Naive thymus-derived CD4-positive, alpha-beta T cell (primary cell): ENCODE measurements at regions not wholly inside any gene's neighbourhood (a gene's known extent, or its start where the extent isn't known, plus 50 kb on each side); places are given as distances from the start of the nearest gene placed in this dataset.

Source experiments
- ATAC-seq: fragments of 150-1000 bp; cut with Tn5 transposase; 2 replicates; pipeline ENCODE4 v1.10.0; 2021; ENCODE audit warnings: mild to moderate bottlenecking, moderate library complexity
- CTCF ChIA-PET: fragments of 350-600 bp; sonication (Branson Sonifier 250); formaldehyde crosslinking; loops from one replicate; lab custom pipeline; 2021; ENCODE audit warnings: antibody characterized with exemption; lab: Charles Lee
- POLR2A ChIA-PET: fragments of 350-600 bp; sonication (Branson Sonifier 250); formaldehyde crosslinking; loops from one replicate; lab custom pipeline; 2021; ENCODE audit warnings: antibody characterized with exemption, inconsistent platforms; lab: Charles Lee
- DNase-seq, 9 donors: peaks; one replicate each; pipeline versions ENCODE4 v3.0.0 to v3.0.0-alpha.2; 2020 to 2022; ENCODE audit warnings: mixed read lengths in 1 of 9
- H3K27ac ChIP-seq: one replicate; pipeline ENCODE4 v1.7.0; 2013; ENCODE audit warnings: mild to moderate bottlenecking, low read depth, low read length, moderate library complexity
- H3K27me3 ChIP-seq, 2 donors: one replicate each; pipeline ENCODE4 v1.7.0; 2013; ENCODE audit warnings: low read length in 2 of 2, mild to moderate bottlenecking in 2 of 2, moderate library complexity in 2 of 2; ENCODE audit not compliant: control insufficient read depth in 2 of 2, insufficient read depth in 2 of 2
- H3K36me3 ChIP-seq, 3 experiments: 1 replicate in 2 of 3; 2 replicates in 1 of 3; pipeline ENCODE4 v1.7.0; 2013; ENCODE audit warnings: low read length in 3 of 3, mild to moderate bottlenecking in 3 of 3, moderate library complexity in 1 of 3; ENCODE audit not compliant: insufficient read depth in 3 of 3, control insufficient read depth in 2 of 3
- H3K4me1 ChIP-seq, 2 donors: one replicate each; pipeline ENCODE4 v1.7.0; 2013; ENCODE audit warnings: low read length in 2 of 2, mild to moderate bottlenecking in 2 of 2, moderate library complexity in 1 of 2; ENCODE audit not compliant: control insufficient read depth in 2 of 2, insufficient read depth in 2 of 2
- H3K4me3 ChIP-seq: 2 replicates; pipeline ENCODE4 v1.7.0; 2013; ENCODE audit warnings: mild to moderate bottlenecking, low read length
- H3K9me3 ChIP-seq, 3 experiments: 1 replicate in 2 of 3; 2 replicates in 1 of 3; pipeline ENCODE4 v1.7.0; 2013; ENCODE audit warnings: low read length in 3 of 3; ENCODE audit not compliant: control insufficient read depth in 2 of 3
- H3K27ac Mint-ChIP-seq, 9 donors: one replicate each; pipeline ENCODE4 v1.8.0; 2020 to 2022; ENCODE audit warnings: mixed read lengths in 9 of 9, mild to moderate bottlenecking in 8 of 9, moderate library complexity in 5 of 9, inconsistent platforms in 2 of 9
- H3K27me3 Mint-ChIP-seq, 5 donors: one replicate each; pipeline ENCODE4 v1.8.0; 2021 to 2022; ENCODE audit warnings: mixed read lengths in 5 of 5, mild to moderate bottlenecking in 1 of 5
- H3K36me3 Mint-ChIP-seq, 5 donors: one replicate each; pipeline ENCODE4 v1.8.0; 2020 to 2022; ENCODE audit warnings: mixed read lengths in 5 of 5, mild to moderate bottlenecking in 3 of 5, inconsistent platforms in 1 of 5
- H3K4me1 Mint-ChIP-seq, 7 donors: one replicate each; pipeline ENCODE4 v1.8.0; 2020 to 2022; ENCODE audit warnings: mixed read lengths in 7 of 7, mild to moderate bottlenecking in 3 of 7, inconsistent platforms in 1 of 7
- H3K4me3 Mint-ChIP-seq, 10 donors: one replicate each; pipeline ENCODE4 v1.8.0; 2020 to 2022; ENCODE audit warnings: mild to moderate bottlenecking in 10 of 10, mixed read lengths in 10 of 10, moderate library complexity in 6 of 10, inconsistent platforms in 2 of 10
- H3K9me3 Mint-ChIP-seq, 11 donors: one replicate each; pipeline ENCODE4 v1.8.0; 2020 to 2022; ENCODE audit warnings: mixed read lengths in 11 of 11, mild to moderate bottlenecking in 4 of 11, inconsistent platforms in 1 of 11, moderate library complexity in 1 of 11
- intact Hi-C, 2 donors: fragments of 100-400 bp; cut with micrococcal nuclease; formaldehyde crosslinking; loops; one replicate each; pipeline ENCODE4 v1.15.1; 2023

DNA sequence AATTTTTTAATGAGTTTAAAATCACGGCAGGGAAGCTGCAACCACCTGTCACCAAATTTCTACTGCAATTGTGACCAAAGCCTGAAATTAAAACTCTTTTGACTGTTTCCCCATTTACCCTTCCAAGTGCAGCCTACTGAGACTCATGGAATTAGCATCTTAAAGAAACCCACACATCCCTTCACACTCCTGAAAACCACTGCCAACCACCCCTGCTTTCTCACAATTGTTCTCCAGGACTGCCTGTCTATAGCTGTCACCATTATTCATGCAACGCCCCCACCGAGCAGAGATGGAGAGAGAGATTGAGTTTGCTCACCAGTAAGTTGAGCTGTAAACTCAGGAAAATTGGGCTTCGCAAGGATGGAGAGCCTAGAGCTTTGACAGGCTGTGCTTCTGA, 383.8 kb upstream of the SORCS1 start:
- no peak overlapping the region for H3K4me3 ChIP-seq
- no peaks in the 10 kb centered on the region for H3K27me3 ChIP-seq
- ATAC-seq, result no peak
- H3K4me1 Mint-ChIP-seq, result no peaks in the 10 kb centered on the region
- no peaks in the 10 kb centered on the region for H3K27me3 Mint-ChIP-seq
- ChIA-PET POLR2A (no interaction called here), CTCF (no interaction called here)
- DNase-seq, result no peak
- no peaks in the 10 kb centered on the region for H3K4me1 ChIP-seq
- no peak overlapping the region for H3K27ac Mint-ChIP-seq
- no peak overlapping the region for H3K27ac ChIP-seq
- no peak overlapping the region for H3K4me3 Mint-ChIP-seq
- H3K9me3 Mint-ChIP-seq, result peaks cover 3 to 21% (median 12%) of the 10 kb centered on the region in 11 donors
- H3K36me3 ChIP-seq, result no peaks in the 10 kb centered on the region
- intact Hi-C loops, result no loop called here
- H3K9me3 ChIP-seq, result peaks cover 0 to 13% (median 0%) of the 10 kb centered on the region in 3 experiments
- no peaks in the 10 kb centered on the region for H3K36me3 Mint-ChIP-seq

GRCh38 chr10:107546986-107547385, 382.5 kb upstream of the SORCS1 start:
- no peak overlapping the region for H3K4me3 ChIP-seq
- no peak overlapping the region for H3K27ac Mint-ChIP-seq
- H3K4me1 Mint-ChIP-seq, result no peaks in the 10 kb centered on the region
- H3K4me3 Mint-ChIP-seq, result no peak overlapping the region
- no peak overlapping the region for H3K27ac ChIP-seq
- no peaks in the 10 kb centered on the region for H3K27me3 ChIP-seq
- ATAC-seq (no peak), DNase-seq (no peak)
- H3K9me3 Mint-ChIP-seq, result peaks cover 4 to 21% (median 9%) of the 10 kb centered on the region in 11 donors
- H3K36me3 ChIP-seq, result no peaks in the 10 kb centered on the region
- no peaks in the 10 kb centered on the region for H3K36me3 Mint-ChIP-seq
- CTCF ChIA-PET, result no interaction called here
- POLR2A ChIA-PET, result no interaction called here
- no peaks in the 10 kb centered on the region for H3K27me3 Mint-ChIP-seq
- peaks cover 0 to 13% (median 0%) of the 10 kb centered on the region in 3 experiments for H3K9me3 ChIP-seq
- intact Hi-C loops, result no loop called here
- no peaks in the 10 kb centered on the region for H3K4me1 ChIP-seq

DNA sequence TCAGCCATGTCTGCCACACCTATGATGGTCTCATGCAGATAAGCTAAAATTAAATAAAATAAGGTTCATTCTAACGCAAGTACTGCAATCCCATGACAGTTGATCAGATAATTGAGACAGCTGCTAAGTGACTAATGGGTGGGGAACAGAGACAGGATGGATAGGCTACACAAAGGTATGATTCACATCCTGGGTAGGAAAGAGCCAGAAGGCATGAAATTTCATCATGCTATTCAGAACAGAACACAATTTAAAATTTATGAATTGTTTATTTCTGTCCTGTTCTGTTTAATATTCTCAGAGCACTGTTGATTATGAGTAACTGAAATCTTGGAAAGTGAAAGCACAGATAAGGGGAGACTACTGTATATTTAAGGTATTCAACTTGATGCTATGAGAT, 381.8 kb upstream of the SORCS1 start:
- H3K4me1 Mint-ChIP-seq, result no peaks in the 10 kb centered on the region
- no peaks in the 10 kb centered on the region for H3K4me1 ChIP-seq
- POLR2A ChIA-PET, result no interaction called here
- no peak overlapping the region for H3K4me3 Mint-ChIP-seq
- peaks cover 4 to 21% (median 9%) of the 10 kb centered on the region in 11 donors for H3K9me3 Mint-ChIP-seq
- H3K27me3 Mint-ChIP-seq, result no peaks in the 10 kb centered on the region
- H3K27ac ChIP-seq, result no peak overlapping the region
- no peak for DNase-seq
- H3K36me3 Mint-ChIP-seq, result no peaks in the 10 kb centered on the region
- CTCF ChIA-PET, result no interaction called here
- ATAC-seq, result no peak
- H3K4me3 ChIP-seq, result no peak overlapping the region
- no peaks in the 10 kb centered on the region for H3K36me3 ChIP-seq
- H3K27me3 ChIP-seq, result no peaks in the 10 kb centered on the region
- H3K9me3 ChIP-seq, result peaks cover 0 to 13% (median 0%) of the 10 kb centered on the region in 3 experiments
- intact Hi-C loops, result no loop called here
- no peak overlapping the region for H3K27ac Mint-ChIP-seq

DNA sequence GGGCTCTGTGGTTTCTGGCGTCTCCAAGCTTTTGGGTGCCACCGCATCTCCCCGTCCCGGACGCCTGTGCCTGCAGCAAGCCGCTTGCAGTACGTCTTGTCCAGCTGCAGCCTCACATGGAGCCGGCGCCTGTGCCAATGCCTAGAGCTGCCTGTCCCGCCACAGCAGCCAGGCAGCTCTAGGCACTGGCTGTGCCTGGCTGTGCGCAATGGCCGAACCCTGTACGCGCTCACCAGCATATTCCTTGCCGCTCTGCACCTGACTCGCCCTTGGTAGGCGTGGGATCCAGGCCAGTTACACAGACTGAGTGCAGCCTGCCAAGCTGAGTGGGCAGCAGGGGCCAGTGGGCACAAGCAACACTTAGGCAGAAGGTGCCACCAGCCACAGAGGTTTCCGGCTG, 381.2 kb upstream of the SORCS1 start:
- no peaks in the 10 kb centered on the region for H3K27me3 Mint-ChIP-seq
- intact Hi-C loops, result no loop called here
- Histone ChIP-seq H3K27me3 (no peaks in the 10 kb centered on the region), H3K27ac (no peak overlapping the region), H3K4me1 (no peaks in the 10 kb centered on the region), H3K9me3 (peaks cover 0 to 13% (median 0%) of the 10 kb centered on the region in 3 experiments), H3K4me3 (no peak overlapping the region), H3K36me3 (no peaks in the 10 kb centered on the region)
- POLR2A ChIA-PET, result no interaction called here
- H3K4me1 Mint-ChIP-seq, result no peaks in the 10 kb centered on the region
- H3K9me3 Mint-ChIP-seq, result peaks cover 3 to 16% (median 9%) of the 10 kb centered on the region in 11 donors
- H3K27ac Mint-ChIP-seq, result no peak overlapping the region
- CTCF ChIA-PET, result no interaction called here
- no peaks in the 10 kb centered on the region for H3K36me3 Mint-ChIP-seq
- no peak for DNase-seq
- H3K4me3 Mint-ChIP-seq, result no peak overlapping the region
- no peak for ATAC-seq

GRCh38 chr10:107544706-107545520, 380.4 kb upstream of the SORCS1 start:
- POLR2A ChIA-PET, result no interaction called here
- Histone ChIP-seq H3K36me3 (no peaks in the 10 kb centered on the region), H3K9me3 (peaks cover 0 to 13% (median 0%) of the 10 kb centered on the region in 3 experiments), H3K4me1 (no peaks in the 10 kb centered on the region), H3K4me3 (no peak overlapping the region), H3K27ac (no peak overlapping the region), H3K27me3 (no peaks in the 10 kb centered on the region)
- Mint-ChIP-seq H3K9me3 (peaks cover 3 to 16% (median 7%) of the 10 kb centered on the region in 11 donors), H3K27ac (no peak overlapping the region), H3K4me3 (no peak overlapping the region), H3K36me3 (no peaks in the 10 kb centered on the region), H3K4me1 (no peaks in the 10 kb centered on the region), H3K27me3 (no peaks in the 10 kb centered on the region)
- DNase-seq (no peak), ATAC-seq (no peak)
- intact Hi-C loops, result no loop called here
- CTCF ChIA-PET, result no interaction called here

DNA sequence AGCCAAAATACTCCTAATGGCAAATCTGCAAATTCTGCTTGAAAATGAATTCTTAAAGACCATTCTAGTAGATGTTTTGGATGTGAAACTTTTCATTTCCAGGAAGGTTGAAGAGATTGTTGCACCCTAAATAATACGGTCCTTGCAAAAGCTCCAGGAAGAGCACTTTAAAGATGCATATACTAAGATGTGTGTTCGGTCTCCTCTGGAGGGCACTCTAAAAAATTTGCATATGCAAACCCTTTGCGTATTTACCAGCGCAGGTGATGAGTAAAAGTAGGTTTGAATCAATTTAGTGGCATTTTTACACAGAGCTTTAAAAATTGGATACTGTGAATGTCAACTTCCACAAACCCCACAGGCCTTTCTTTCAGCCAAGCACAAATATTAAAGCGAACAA, 378.1 kb upstream of the SORCS1 start:
- Mint-ChIP-seq H3K27ac (no peak overlapping the region), H3K27me3 (no peaks in the 10 kb centered on the region), H3K9me3 (peaks cover 0 to 13% (median 4%) of the 10 kb centered on the region in 11 donors), H3K36me3 (peaks cover 0 to under 1% (median 0%) of the 10 kb centered on the region in 5 donors), H3K4me3 (no peak overlapping the region), H3K4me1 (no peaks in the 10 kb centered on the region)
- no peak overlapping the region for H3K4me3 ChIP-seq
- no peaks in the 10 kb centered on the region for H3K36me3 ChIP-seq
- POLR2A ChIA-PET, result no interaction called here
- ATAC-seq (no peak), DNase-seq (no peak)
- intact Hi-C loops, result no loop called here
- H3K27ac ChIP-seq, result no peak overlapping the region
- CTCF ChIA-PET, result no interaction called here
- no peaks in the 10 kb centered on the region for H3K4me1 ChIP-seq
- H3K27me3 ChIP-seq, result no peaks in the 10 kb centered on the region
- H3K9me3 ChIP-seq, result peaks cover 0 to 5% (median 0%) of the 10 kb centered on the region in 3 experiments

- POLR2A ChIA-PET, result no interaction called here
- H3K4me1 Mint-ChIP-seq, result no peaks in the 10 kb centered on the region
- Histone ChIP-seq H3K27ac (no peak overlapping the region), H3K4me3 (no peak overlapping the region), H3K27me3 (no peaks in the 10 kb centered on the region), H3K9me3 (peaks cover 0 to 5% (median 0%) of the 10 kb centered on the region in 3 experiments), H3K4me1 (no peaks in the 10 kb centered on the region), H3K36me3 (no peaks in the 10 kb centered on the region)
- CTCF ChIA-PET, result no interaction called here
- no peak overlapping the region for H3K27ac Mint-ChIP-seq
- intact Hi-C loops, result no loop called here
- H3K27me3 Mint-ChIP-seq, result no peaks in the 10 kb centered on the region
- DNase-seq (no peak), ATAC-seq (no peak)
- peaks cover 0 to 17% (median 4%) of the 10 kb centered on the region in 11 donors for H3K9me3 Mint-ChIP-seq
- peaks cover 0 to 4% (median 0%) of the 10 kb centered on the region in 5 donors for H3K36me3 Mint-ChIP-seq
- H3K4me3 Mint-ChIP-seq, result no peak overlapping the region
These were observed 377.5 kb upstream of the SORCS1 start for GRCh38 chr10:107542016-107542415.
